ENCODE measurements at regions not wholly inside any gene's neighbourhood (a gene's known extent, or its start where the extent isn't known, plus 50 kb on each side); places are given as distances from the start of the nearest gene placed in this dataset.

- TF ChIP-seq CTCF (conservative IDR thresholded peaks at IDR 0.05; ENCODE audit: low read depth in 2 of 2): no peak
- TF ChIP-seq ETS1 (IDR thresholded peaks at IDR 0.05): no peak
- TF ChIP-seq CREB1 (CRISPR knock-in tag; IDR thresholded peaks at IDR 0.05; ENCODE audit: low read depth): no peak
Measured at GRCh38 chr21:16570856-16571255, 841.1 kb downstream of the USP25 start (continued).

GRCh38 chr21:16571594-16571993 lies 841.8 kb downstream of the USP25 start:
- H3K4me3 ChIP-seq: no peak overlapping the region
- H3K27me3 ChIP-seq (ENCODE audit: insufficient read depth): no peaks in the 10 kb centered on the region
- H3K4me1 Mint-ChIP-seq: peaks cover 17% of the 10 kb centered on the region; the same call in 2 of the 3 replicates
- H2AFZ ChIP-seq: no peak overlapping the region
- ATAC-seq (no peak), DNase-seq (ENCODE audit: low spot score) (no peak)
- H3K27ac Mint-ChIP-seq: no peak overlapping the region
- H3K27ac ChIP-seq (ENCODE audit: low read depth): no peak overlapping the region
- H3K9me3 Mint-ChIP-seq: no peaks in the 10 kb centered on the region
- no peaks in the 10 kb centered on the region for H3F3A ChIP-seq (replicated peaks; ENCODE audit: low read depth)
- 0 out of 2 replicates have a peak, but pooled peaks cover 5% of the 10 kb centered on the region for H3K4me1 ChIP-seq (ENCODE audit: insufficient read depth)
- no peak overlapping the region for H3K4me2 ChIP-seq
- no peak overlapping the region for H3K4me3 Mint-ChIP-seq
- H3K27me3 Mint-ChIP-seq (ENCODE audit: insufficient read depth, low read depth, poor library complexity): no peaks in the 10 kb centered on the region
- H3K79me2 ChIP-seq (replicated peaks; ENCODE audit: insufficient read depth): no peaks in the 10 kb centered on the region
- no peaks in the 10 kb centered on the region for H3K36me3 ChIP-seq (ENCODE audit: insufficient read depth)
- H4K20me1 ChIP-seq (replicated peaks; ENCODE audit: insufficient read depth): no peaks in the 10 kb centered on the region
- no peaks in the 10 kb centered on the region for H3K36me3 Mint-ChIP-seq (ENCODE audit: low read depth)
- H3K9me2 ChIP-seq (ENCODE audit: insufficient read depth): no peaks in the 10 kb centered on the region
- TF ChIP-seq EZH2 (IDR thresholded peaks at IDR 0.05; ENCODE audit: low read depth, unreplicated experiment) (no peak), NANOG (IDR thresholded peaks at IDR 0.05; ENCODE audit: borderline replicate concordance) (no peak), JUNB (IDR thresholded peaks at IDR 0.05; ENCODE audit: unreplicated experiment) (no peak), REST (IDR thresholded peaks at IDR 0.05; ENCODE audit: unreplicated experiment) (no peak), ZNF114 (CRISPR knock-in tag; IDR thresholded peaks at IDR 0.05) (no peak), EZH2phosphoT487 (IDR thresholded peaks at IDR 0.05; ENCODE audit: unreplicated experiment) (no peak), ETS1 (IDR thresholded peaks at IDR 0.05) (no peak), CREB1 (CRISPR knock-in tag; IDR thresholded peaks at IDR 0.05; ENCODE audit: low read depth) (no peak), STAT1 (IDR thresholded peaks at IDR 0.05; ENCODE audit: unreplicated experiment) (no peak), CTCF (conservative IDR thresholded peaks at IDR 0.05; ENCODE audit: low read depth in 2 of 2) (no peak), ZNF331 (CRISPR knock-in tag; IDR thresholded peaks at IDR 0.05; ENCODE audit: low read depth) (no peak), POLR2AphosphoS5 (IDR thresholded peaks at IDR 0.05; ENCODE audit: low read depth) (no peak)

All from GM23338 (cell line).